ENCODE measurements at regions not wholly inside any gene's neighbourhood (a gene's known extent, or its start where the extent isn't known, plus 50 kb on each side); places are given as distances from the start of the nearest gene placed in this dataset.

DNA sequence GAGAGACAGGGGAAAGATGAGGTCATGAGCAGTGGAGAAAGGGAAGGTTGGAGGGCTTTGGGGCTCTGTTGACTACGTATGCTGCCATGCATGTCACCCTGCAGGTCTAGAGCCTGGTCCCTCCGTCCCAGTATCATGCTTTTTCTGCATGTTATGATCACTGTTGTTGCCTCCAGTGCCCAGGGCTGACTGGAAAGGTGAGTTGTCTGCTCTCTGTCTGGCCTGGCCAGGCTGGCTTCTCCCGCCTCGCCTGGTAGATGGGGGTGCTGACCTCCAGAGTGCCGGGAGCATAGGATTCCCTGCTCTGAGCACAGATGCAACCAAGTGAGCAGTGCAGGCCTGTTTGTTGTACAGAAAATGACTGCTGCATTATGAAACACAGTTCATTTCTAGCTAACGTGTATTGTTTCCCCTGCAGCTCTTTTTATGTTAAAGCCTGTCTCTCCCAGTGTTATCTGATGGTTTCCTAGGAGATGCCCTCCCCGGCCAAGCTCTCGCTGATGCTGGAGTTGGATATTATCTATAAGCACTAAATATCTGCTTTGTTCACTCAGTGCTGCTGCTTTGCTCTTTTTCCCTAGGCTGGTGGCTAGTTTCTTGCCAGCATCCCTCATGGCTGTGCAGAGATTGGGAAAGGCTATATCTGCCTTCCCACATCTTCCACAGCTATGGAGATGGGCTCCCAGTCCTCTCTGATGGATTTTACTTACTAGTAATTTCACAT is 158.2 kb downstream of the TDRD15 start:
- no peak for DNase-seq (ENCODE audit: low spot score)

DNA sequence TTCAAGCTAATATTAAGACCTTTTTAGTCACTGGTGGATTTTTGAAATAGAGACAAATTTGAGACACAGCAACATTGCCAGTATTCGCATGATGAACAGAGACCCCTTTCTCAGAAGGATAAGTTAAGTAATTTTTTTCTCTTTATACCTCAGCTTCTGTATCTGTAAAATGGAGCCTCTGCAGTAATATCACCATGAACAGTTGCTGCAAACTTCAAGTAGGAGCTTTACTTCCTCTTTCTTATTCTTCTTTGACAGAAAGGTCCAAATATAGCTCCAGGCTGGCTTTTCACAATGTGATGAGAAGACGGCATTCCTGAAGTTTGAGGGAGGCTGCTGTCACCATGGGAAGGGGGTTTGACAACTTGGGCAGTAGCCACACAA is 158.7 kb downstream of the TDRD15 start:
- DNase-seq (ENCODE audit: low spot score), result no peak

DNA sequence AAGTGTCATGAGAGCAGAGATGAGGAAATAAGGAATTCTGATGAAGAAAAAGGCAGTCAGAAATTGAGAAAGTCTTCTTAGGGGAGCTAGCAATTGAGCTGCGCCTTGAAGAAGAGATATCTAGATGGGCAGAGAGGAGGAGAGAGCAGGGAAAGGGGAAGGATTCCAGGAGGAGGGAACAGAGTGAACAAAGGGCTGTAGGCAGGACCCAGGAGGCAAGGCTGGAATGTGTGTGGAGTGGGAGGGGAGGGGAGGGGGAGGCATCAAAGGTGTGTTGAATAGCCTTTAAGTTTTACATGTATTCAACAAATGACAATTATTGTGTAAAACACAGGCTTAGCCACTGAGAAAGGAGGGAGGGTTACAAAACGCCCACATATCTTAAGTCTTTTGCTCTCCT is 164.5 kb downstream of the TDRD15 start:
- no peak for DNase-seq (ENCODE audit: low spot score)

DNA sequence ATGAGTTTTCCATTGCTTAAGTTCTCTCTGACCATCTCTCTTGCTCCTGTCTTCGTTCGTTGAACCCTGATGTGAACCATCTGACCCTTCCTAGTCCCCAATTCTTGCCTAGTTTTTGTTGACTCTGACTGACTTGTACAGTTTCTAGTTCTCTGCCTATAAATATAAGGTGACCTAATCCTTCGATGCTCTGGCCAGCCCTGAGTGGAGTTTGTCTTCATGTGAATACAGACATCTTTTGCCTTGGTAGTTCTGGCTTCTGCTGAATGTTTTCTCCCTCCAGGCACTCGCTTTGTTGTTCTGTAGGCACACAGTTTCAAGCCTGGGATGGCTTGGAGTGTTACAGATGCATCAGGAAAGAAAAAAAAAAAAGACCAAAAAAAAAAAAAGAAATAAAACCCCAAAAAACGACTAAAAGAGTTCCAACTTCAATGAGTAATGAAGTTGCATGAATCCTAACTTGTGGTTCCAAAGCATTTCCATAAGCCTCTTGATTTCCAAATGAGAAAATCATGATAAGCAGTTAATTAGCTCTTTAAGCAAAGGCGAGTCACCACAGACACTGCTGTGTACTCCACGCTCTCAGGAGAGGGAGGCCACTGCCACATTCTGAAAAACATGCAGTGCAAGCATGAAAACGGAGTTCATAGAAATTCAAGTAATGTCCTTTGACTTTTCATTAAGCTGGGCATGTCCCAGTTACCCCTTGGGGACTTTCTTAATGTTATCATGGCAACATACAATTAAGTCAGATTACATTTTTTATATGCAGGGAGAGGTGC is 165.2 kb downstream of the TDRD15 start:
- no peak for DNase-seq (ENCODE audit: low spot score)

DNA sequence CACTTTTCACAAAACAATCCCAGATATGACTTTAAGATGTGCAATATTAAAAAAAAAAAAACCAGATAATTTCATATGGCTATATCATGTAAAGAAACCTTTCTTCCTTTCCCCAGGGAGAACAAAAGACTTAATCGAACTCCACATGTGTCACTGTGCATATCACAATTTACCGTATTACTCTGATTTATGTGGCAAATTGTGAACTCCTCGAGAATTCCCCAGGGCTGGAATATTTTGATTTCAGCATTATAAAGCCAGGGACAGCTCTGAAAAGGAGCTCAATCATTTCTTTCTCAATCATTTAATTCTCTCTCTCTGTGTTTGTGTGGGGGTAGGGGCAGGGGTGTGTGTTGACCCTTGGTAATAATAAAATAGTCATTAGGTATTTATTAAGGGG is 165.8 kb downstream of the TDRD15 start:
- DNase-seq (ENCODE audit: low spot score), result no peak

DNA sequence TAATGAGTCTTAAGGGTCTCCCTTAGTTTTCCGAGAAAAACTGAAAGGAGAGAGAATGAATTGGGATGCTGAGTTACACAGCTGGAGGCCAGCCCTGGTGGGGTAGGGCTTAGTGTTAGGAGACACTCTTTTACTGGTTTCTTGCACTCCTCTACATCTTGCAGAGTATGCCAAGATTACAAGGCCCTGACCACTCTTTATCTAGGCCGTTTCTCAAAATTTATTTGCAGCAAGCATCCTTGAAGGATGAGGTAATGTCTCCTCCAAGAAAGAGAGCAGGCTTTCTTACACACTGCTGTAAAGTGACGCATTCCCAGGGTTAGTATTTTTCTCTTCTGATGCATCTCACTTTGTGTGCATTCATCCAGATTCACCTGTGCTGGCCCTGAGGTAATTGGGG is 166.2 kb downstream of the TDRD15 start:
- no peak for DNase-seq (ENCODE audit: low spot score)

DNA sequence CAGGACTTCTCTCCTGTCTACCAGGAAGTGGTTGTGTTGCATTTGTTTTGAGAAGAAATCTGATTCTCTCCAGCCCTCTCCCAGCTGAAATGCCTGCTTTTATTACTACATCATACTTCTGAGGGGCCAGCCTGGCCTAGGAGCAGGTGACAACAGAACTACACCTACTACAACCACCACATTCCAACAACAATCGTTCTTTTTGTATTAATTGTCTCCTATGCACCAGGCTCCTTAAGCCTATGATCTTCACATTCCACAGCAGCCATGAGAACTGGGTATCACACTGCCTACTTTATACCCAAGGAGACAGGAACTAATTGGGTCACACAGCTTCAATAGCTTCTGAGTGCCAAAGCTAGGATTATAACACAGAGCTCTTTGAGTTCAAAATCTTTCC is 167.7 kb downstream of the TDRD15 start:
- no peak for DNase-seq (ENCODE audit: low spot score)

DNA sequence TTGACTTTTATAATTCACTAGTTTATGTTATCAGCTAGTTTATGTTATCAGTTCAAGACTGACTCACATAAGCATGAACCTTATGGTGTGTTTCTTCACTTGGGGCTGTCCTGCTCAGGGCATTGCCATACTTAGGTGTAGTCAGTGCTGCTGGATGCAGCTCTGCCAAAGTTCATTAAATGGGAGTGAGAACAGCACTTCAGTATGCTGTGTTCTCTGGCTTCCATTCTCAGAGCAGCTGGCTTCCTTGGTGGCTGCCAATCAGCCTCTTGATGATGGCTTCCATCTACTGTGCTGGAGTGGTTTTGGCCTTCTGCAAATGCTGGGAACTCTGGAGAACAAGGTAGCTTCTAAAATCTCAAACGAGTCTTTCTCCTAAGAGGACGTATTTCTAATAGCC is 170.7 kb downstream of the TDRD15 start:
- DNase-seq (ENCODE audit: low spot score), result no peak

DNA sequence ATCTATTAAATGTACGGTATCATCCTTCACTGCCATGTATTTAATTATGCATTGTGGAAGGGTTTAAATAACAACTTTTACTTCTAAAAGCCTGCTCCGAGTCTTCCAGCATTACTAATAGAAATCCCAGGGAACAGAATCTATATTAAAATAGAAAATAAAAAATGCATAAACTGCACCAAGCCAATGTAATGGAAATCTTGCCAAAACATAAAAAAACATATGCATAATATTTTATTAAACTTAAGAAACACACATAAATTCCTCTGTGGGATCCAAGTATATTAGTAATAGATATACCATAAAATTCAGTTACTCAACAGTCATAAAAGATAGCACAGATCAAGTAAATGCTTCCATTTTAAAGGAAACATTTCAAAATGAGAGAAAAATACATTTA is 175.6 kb downstream of the TDRD15 start:
- no peak for DNase-seq (ENCODE audit: low spot score)

DNA sequence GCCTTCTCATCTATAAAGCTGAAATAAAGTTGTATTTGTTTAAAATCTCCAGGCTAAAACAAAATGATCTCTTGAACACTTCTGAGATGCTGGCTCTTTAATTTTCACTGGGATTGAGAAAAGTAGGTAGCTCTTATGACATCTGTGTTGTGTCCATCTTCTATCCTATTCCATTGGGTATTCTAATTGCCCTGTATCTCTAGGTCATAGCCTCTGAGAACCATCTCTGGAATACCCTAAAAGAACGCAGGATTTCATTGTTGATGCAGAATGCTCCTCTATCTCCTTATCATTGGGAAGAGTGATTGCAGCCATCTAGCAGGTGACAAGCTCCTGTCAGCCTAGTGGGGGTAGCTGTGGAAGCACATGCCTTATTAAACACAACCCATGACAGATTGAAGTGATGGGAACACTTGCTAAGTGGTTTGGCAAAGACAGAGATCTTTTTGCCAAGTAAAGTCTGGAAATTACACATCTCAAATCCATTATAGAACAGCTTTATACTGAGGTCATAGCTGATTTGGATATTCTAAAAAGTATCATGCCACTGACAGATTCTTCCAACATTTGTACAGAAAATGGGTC is 178.2 kb downstream of the TDRD15 start:
- no peak for DNase-seq (ENCODE audit: low spot score)

DNA sequence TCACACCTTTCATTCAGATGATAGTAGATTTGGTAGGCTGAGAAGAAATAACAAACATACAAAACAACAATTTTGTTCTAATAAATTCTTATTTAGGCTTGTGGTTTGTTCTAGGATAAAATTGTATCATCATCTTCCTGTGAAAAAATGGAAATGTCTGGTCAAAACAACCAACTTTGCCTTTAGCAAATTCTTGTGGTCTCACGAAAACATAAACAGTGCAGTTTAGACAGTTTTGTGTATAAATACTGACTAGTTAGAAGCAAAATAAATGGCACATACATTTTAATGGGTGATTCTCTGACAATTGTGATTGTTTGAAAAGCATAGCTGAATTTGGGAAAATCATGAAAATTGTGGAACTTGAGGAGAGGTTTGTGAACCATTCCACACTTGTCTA is 180.1 kb downstream of the TDRD15 start:
- no peak for DNase-seq (ENCODE audit: low spot score)

DNA sequence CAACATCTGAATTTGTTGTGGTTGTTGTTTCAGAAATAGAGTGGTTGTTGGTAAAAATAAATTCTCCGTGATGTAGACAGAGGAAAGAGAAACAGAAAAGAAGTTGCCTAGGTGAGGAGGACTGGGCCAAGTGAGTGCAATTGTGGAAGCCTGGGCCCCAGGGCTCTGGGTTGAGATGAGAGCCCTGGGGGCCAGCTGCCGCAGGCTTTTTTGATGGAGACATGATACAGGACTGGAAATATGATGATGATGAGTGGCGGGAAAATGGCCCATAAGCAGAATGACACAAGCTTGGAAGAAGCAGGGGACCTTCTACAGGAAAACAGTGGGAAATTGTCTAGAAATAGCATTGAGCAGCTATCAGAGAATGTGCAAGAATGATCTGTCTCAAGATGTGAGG is 181.8 kb downstream of the TDRD15 start:
- no peak for DNase-seq (ENCODE audit: low spot score)

DNA sequence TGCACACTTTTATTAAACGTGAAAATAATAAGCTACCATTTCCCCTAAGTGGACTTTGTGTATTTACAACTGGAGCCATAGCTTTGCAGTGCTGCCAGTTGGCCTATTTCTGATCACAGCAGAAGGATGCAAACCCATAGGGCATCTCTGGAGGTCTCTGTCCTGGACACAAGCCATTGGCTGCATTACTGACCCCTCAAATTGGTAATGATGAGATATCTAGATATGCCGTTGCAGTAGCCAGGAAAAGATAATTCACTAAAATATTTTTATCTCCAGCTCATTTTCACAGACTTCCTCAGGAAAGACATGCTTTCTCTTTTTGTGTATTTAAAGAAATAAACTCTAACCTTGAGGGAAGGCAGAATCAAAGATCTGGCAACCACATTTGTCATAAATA is 182.5 kb downstream of the TDRD15 start:
- DNase-seq (ENCODE audit: low spot score), result no peak

DNA sequence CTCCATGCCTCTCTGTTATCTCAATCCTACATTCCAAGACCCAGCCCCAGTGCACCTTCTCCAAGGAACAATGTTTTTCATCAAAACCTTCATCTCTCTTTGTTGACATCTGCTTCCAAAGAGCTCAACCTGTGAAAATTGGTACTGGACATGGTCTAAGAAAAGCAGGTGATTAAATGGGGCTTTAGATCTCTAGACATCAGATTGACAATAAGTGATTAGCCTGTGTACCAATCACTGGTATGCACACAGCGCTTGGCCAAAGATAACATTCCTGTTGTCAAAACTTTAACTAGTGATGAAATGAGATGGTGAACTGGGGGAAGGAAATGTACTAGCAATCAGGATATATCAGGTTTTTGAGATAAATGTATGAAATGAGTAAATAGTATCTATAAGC is 183.3 kb downstream of the TDRD15 start:
- DNase-seq (ENCODE audit: low spot score), result no peak

DNA sequence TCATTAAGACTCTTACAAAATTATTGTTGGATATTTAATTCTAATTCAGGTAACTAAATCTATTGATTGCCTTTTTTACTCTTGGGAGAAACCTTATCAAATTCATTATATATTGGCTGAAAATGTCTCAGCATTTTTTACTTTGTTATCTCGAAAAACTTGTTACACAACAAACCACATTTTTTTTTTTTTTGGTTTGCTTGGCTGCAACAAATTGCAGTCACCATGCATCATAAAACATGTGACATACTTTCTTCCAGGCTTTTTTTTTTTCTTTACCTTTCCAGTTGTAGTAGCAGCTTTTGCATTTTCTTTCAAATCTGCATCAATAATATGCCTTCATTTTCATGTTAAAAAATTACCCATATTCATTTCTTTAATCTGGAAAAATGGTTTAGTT is 186.7 kb downstream of the TDRD15 start:
- DNase-seq (ENCODE audit: low spot score), result no peak

DNA sequence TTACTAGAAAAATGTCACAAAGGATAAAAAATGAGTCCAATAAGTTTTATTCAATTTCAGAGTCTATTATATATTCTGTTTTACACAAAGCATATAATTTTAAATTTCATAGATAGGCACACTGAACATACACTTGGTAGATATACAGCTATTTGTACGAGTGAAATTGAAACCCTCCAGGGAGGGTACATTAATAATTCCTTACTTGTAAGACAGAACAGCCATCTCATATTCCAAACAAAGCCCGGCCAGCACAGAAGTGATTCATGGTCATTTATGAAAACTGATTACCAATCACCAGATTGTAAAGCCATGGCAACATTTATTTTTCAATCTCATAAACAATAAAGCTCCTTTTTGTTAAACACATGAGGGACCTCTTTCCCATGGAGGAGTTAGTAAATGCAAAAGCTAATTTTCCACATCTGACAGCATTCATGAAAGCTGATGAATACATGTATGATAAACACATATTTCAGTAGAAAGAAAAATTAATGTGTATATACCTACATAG is 190.6 kb downstream of the TDRD15 start:
- DNase-seq (ENCODE audit: low spot score), result no peak

DNA sequence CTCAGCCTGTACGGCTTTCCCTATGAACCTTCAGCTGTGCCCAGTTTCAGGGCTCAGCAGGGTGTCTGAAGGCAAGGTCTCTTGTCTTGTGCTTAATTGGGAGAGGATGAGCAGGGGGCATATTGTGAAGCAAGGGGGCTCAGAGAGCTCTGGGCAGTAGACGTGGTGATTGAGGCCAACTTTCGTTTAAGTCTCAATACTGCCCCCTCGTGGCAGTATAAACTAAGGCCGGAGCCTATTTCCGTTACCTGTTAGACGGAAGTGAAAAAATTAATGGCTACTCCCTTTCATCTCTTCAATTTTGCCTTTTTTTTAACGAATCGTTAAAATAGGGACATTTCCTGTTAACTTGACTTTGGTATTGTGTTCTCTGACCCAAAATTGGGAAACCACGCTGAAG is 193.4 kb downstream of the TDRD15 start:
- DNase-seq (ENCODE audit: low spot score), result peak; percentile 27

DNA sequence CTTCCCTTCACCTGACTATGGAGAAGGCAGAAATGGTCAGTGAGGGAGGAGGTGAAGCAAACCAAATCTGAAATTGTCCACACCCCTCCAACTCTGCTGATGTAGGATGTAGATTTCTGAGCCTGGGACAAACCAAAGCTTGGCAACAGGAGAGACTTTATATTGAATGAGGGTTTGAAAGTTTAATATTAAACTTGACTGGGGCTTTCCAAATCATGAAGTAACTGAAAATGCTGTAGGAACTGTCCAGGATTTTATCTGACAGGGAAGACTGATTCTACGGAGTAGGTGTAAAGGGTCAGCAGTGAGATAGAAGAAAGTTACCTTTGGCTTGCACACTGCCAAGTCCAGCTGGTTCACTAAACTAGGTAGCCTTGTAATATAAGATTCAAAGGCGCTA is 194.5 kb downstream of the TDRD15 start:
- no peak for DNase-seq (ENCODE audit: low spot score)

DNA sequence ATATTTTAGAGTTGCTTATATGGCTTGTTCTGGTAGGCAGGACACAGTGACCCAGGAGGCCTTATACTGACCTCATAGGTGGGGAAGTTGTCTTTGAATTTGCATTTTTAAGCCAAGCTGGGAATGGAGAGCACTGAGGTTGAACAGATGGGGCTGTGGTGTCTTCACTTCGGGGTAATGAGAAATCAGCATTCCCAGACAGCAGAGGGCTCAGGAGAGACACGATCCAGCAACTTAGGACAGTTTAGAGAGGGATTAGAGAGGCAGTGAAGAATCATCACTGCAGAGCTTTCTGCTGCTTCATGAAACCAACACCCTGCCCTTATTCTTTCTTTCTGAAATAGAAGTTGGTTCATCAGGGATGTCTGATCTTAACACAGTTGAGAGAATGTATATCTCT is 202.4 kb downstream of the TDRD15 start:
- DNase-seq (ENCODE audit: low spot score), result no peak

DNA sequence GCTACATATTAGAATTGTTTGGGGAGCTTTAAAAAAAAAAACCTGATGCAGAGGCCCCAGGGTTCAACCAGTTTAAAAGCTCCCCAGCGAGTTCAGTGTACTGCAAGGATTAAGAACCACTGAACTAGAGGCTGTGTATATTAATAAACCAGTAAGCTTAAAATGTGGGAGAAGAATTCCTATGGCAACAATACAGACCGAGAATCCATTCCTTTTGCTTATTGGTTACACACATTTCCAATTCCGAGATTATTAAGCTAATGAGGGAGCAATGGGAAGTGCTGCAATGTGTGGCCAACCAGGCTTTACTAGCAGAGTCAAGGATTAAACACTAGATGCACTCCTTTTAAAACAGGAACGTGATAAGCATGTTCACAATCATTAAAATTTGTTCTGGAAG is 204.4 kb downstream of the TDRD15 start:
- DNase-seq (ENCODE audit: low spot score), result no peak

DNA sequence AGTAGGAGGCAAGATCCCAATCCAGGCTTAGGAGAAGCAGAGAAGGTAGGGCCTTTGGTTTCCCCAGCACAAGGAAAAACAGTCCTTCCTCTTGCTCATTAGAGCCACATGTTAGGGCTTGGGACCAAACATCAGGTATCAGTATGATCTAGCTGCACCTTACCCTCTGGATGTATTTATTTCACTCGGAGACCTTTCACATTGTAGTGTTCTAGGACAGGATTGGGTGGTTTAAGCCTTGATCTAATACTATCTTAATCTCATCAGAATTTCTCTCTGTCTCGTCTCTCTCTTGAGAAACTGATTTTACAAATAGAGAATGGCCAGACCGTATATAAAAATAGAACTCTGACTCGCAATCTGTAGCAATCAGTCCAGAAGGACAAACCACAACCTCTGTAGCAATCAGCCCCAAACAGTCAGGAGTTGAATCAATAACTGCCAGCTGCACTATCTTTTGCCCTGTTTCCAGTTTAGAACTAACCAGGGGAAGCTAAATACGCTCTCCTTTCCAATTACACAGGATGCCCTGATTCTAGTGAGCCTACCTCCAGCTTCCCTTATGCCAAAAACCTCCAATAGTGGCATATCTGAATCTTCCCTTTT is 207.1 kb downstream of the TDRD15 start:
- DNase-seq (ENCODE audit: low spot score), result no peak

DNA sequence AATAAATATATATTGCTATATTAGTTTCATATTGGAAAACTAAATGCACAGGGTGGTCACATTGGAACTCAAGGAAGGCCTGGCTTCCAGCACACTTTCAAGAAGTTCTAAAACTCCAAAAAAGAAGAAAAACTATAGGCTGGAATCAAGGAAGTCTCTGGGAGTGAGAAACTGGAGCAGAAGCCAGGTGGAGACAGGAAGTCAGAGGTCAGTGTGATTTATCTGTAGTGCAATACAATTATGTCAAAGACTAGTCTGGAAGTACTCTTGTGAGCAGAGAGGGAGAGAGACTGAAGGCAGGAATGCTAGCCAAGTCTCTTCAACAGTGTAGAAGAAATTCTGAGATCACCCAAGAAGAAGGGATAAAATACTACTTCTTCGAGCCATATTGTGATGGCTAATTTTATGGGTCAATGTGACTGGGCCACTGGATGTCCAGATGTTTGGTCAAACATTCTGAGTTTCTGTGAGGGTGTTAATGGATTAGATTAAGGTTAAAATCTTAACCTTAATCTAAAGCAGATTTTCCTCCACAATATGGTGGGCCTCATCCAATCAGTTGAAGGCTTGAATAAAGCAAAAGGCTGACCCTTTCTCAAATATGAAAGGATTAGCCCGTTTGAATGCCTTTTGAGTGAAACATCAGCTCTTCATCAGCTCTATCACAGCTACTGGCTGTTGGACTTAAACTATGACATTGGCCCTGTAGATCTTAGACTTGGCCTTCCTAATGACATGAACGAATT is 208.0 kb downstream of the TDRD15 start:
- DNase-seq (ENCODE audit: low spot score), result no peak
